Vagina (tissue), 2 donors: ENCODE measurements at regions not wholly inside any gene's neighbourhood (a gene's known extent, or its start where the extent isn't known, plus 50 kb on each side); places are given as distances from the start of the nearest gene placed in this dataset.

Source experiments
- DNase-seq, 2 donors: peaks; one replicate each; pipeline ENCODE4 v3.0.0-alpha.2; 2017; ENCODE audit errors: extremely low spot score in 2 of 2
- H3K27ac ChIP-seq: fragments of 200-600 bp; sonication (generic); one replicate; pipeline ENCODE4 v1.5.1; 2019
- H3K27me3 ChIP-seq: fragments of 200-600 bp; sonication (generic); one replicate; pipeline ENCODE4 v1.5.1; 2019
- H3K36me3 ChIP-seq, 2 donors: fragments of 200-600 bp; sonication (generic); one replicate each; pipeline ENCODE4 v1.5.1; 2017 to 2019
- H3K4me1 ChIP-seq: fragments of 200-600 bp; sonication (generic); one replicate; pipeline ENCODE4 v1.5.1; 2019
- H3K4me3 ChIP-seq, 2 donors: fragments of 200-600 bp; sonication (generic); 1 replicate in 1 of 2; 2 replicates in 1 of 2; pipeline ENCODE4 v1.5.1; 2016 to 2019
- H3K9me3 ChIP-seq: fragments of 200-600 bp; sonication (generic); one replicate; pipeline ENCODE4 v1.5.1; 2019
- CTCF ChIP-seq, 3 experiments: fragments of 450-650 bp in 2 of 3; fragments of 200-600 bp in 1 of 3; sonication (generic) in 1 of 3; IDR thresholded peaks; one replicate each; pipeline ENCODE4 v1.5.1; 2017 to 2019; ENCODE audit warnings: antibody characterized with exemption in 3 of 3, mild to moderate bottlenecking in 2 of 3, moderate library complexity in 2 of 3
- POLR2A ChIP-seq, 2 donors: fragments of 450-650 bp; IDR thresholded peaks; one replicate each; pipeline ENCODE4 v1.6.1; 2017; ENCODE audit warnings: antibody characterized with exemption in 2 of 2, mild to moderate bottlenecking in 2 of 2, moderate library complexity in 2 of 2
- POLR2AphosphoS5 ChIP-seq, 2 donors: sonication (generic); formaldehyde crosslinking; IDR thresholded peaks; one replicate each; pipeline ENCODE4 v1.9.0; 2017; ENCODE audit warnings: antibody characterized with exemption in 2 of 2, mild to moderate bottlenecking in 2 of 2, low read depth in 1 of 2; ENCODE audit not compliant: insufficient read depth in 1 of 2
- intact Hi-C: fragments of 100-400 bp; cut with DNase I; formaldehyde crosslinking; loops from one replicate; pipeline ENCODE4 v1.15.1; 2023

- TF ChIP-seq POLR2A (IDR thresholded peaks at IDR 0.05), result no peak
- TF ChIP-seq CTCF (IDR thresholded peaks at IDR 0.05), result no peak
- no peak for TF ChIP-seq POLR2AphosphoS5 (IDR thresholded peaks at IDR 0.05; ENCODE audit: insufficient read depth in 1 of 2, low read depth in 1 of 2)
- H3K9me3 ChIP-seq, result no peaks in the 10 kb centered on the region
Observed at GRCh38 chr7:106731646-106732444, 70.9 kb upstream of the CCDC71L start.

GRCh38 chr7:106735637-106736036 is 74.7 kb upstream of the CCDC71L start:
- intact Hi-C loops, result loop anchor here (10.0 kb wide), 2 partner anchors 191 to 561 kb away; no protein-coding TSS in a partner anchor
- H3K36me3 ChIP-seq, result no peaks in the 10 kb centered on the region
- no peaks in the 10 kb centered on the region for H3K27me3 ChIP-seq
- DNase-seq, result no peak
- TF ChIP-seq POLR2AphosphoS5 (IDR thresholded peaks at IDR 0.05; ENCODE audit: insufficient read depth in 1 of 2, low read depth in 1 of 2) (no peak), CTCF (IDR thresholded peaks at IDR 0.05) (no peak), POLR2A (IDR thresholded peaks at IDR 0.05) (no peak)
- H3K9me3 ChIP-seq, result no peaks in the 10 kb centered on the region
- H3K4me1 ChIP-seq, result peaks cover 12% of the 10 kb centered on the region
- H3K4me3 ChIP-seq, result no peak overlapping the region
- no peak overlapping the region for H3K27ac ChIP-seq

More at GRCh38 chr7:106731646-106732444, 70.9 kb upstream of the CCDC71L start:
- Histone ChIP-seq H3K27me3 (no peaks in the 10 kb centered on the region), H3K27ac (no peak overlapping the region), H3K4me1 (peaks cover 12% of the 10 kb centered on the region), H3K4me3 (no peak overlapping the region), H3K36me3 (no peaks in the 10 kb centered on the region)
- DNase-seq, result no peak
- intact Hi-C loops, result loop anchor here (10.0 kb wide), 2 partner anchors 187 to 557 kb away; no protein-coding TSS in a partner anchor

- no peak for DNase-seq
- intact Hi-C loops, result loop anchor here (10.0 kb wide), 2 partner anchors 191 to 561 kb away; no protein-coding TSS in a partner anchor
- Histone ChIP-seq H3K9me3 (no peaks in the 10 kb centered on the region), H3K27ac (no peak overlapping the region), H3K4me1 (peaks cover 12% of the 10 kb centered on the region), H3K36me3 (no peaks in the 10 kb centered on the region), H3K4me3 (no peak overlapping the region), H3K27me3 (no peaks in the 10 kb centered on the region)
- no peak for TF ChIP-seq POLR2AphosphoS5 (IDR thresholded peaks at IDR 0.05; ENCODE audit: insufficient read depth in 1 of 2, low read depth in 1 of 2)
- TF ChIP-seq POLR2A (IDR thresholded peaks at IDR 0.05), result no peak
- no peak for TF ChIP-seq CTCF (IDR thresholded peaks at IDR 0.05)
Observed at GRCh38 chr7:106736123-106736507, 75.2 kb upstream of the CCDC71L start.

GRCh38 chr7:106736508-106737201 is 75.7 kb upstream of the CCDC71L start:
- H3K36me3 ChIP-seq, result no peaks in the 10 kb centered on the region
- H3K27ac ChIP-seq, result no peak overlapping the region
- no peaks in the 10 kb centered on the region for H3K9me3 ChIP-seq
- H3K4me3 ChIP-seq, result no peak overlapping the region
- no peaks in the 10 kb centered on the region for H3K27me3 ChIP-seq
- peaks cover 8% of the 10 kb centered on the region for H3K4me1 ChIP-seq
- TF ChIP-seq POLR2AphosphoS5 (IDR thresholded peaks at IDR 0.05; ENCODE audit: insufficient read depth in 1 of 2, low read depth in 1 of 2), result no peak
- peak in 2 of 3 experiments; percentile 51 to 55 for TF ChIP-seq CTCF (IDR thresholded peaks at IDR 0.05)
- intact Hi-C loops, result loop anchor here (10.0 kb wide), 2 partner anchors 192 to 562 kb away; no protein-coding TSS in a partner anchor
- no peak for DNase-seq
